SK-N-SH treated with all-trans-retinoic acid at 6 μM for 48 hours (cell line): ENCODE measurements at regions not wholly inside any gene's neighbourhood (a gene's known extent, or its start where the extent isn't known, plus 50 kb on each side); places are given as distances from the start of the nearest gene placed in this dataset.

Experiments
- ATAC-seq: fragments of 200-7000 bp; cut with Tn5 transposase; 3 replicates; pipeline ENCODE4 v1.9.1; 2020; ENCODE audit warnings: mild to moderate bottlenecking, moderate library complexity
- ARNTL ChIP-seq: fragments of 450-650 bp; formaldehyde crosslinking; IDR thresholded peaks from 2 replicates; pipeline ENCODE4 v1.5.0; 2020; ENCODE audit warnings: low read depth, mild to moderate bottlenecking, moderate library complexity, borderline replicate concordance
- BACH2 ChIP-seq: fragments of 250-450 bp; sonication (Bioruptor Pico); IDR thresholded peaks from 2 replicates; pipeline ENCODE4 v1.9.0; 2021; ENCODE audit warnings: mild to moderate bottlenecking, borderline replicate concordance
- CSDC2 ChIP-seq: fragments of 250-450 bp; sonication (Bioruptor Pico); IDR thresholded peaks from 2 replicates; pipeline ENCODE4 v1.5.0; 2020; ENCODE audit warnings: mild to moderate bottlenecking, moderate library complexity
- ESRRG ChIP-seq: fragments of 250-450 bp; sonication (Bioruptor Pico); IDR thresholded peaks from 2 replicates; pipeline ENCODE4 v1.6.1; 2021; ENCODE audit warnings: mild to moderate bottlenecking
- ISL1 ChIP-seq: fragments of 250-450 bp; sonication (Bioruptor Pico); IDR thresholded peaks from 2 replicates; pipeline ENCODE4 v2.1.2; 2022; ENCODE audit warnings: mild to moderate bottlenecking, moderate library complexity
- OSR1 ChIP-seq: fragments of 250-450 bp; sonication (Bioruptor Pico); IDR thresholded peaks from 2 replicates; pipeline ENCODE4 v1.8.0; 2022; ENCODE audit warnings: moderate library complexity, mild to moderate bottlenecking, inconsistent platforms
- PATZ1 ChIP-seq: fragments of 250-450 bp; sonication (Bioruptor Pico); IDR thresholded peaks from 2 replicates; pipeline ENCODE4 v1.8.0; 2020; ENCODE audit warnings: mild to moderate bottlenecking, moderate library complexity, borderline replicate concordance
- RARB ChIP-seq: fragments of 250-450 bp; sonication (Bioruptor Pico); IDR thresholded peaks from 2 replicates; pipeline ENCODE4 v1.8.0; 2021; ENCODE audit warnings: mild to moderate bottlenecking, moderate library complexity
- SNAI2 ChIP-seq: fragments of 250-450 bp; sonication (Bioruptor Pico); IDR thresholded peaks from 2 replicates; pipeline ENCODE4 v1.5.0; 2020; ENCODE audit warnings: mild to moderate bottlenecking, moderate library complexity
- ZFP3 ChIP-seq: fragments of 250-450 bp; sonication (Bioruptor Pico); IDR thresholded peaks from 2 replicates; pipeline ENCODE4 v1.5.0; 2020; ENCODE audit warnings: mild to moderate bottlenecking, moderate library complexity
- ZNF565 ChIP-seq: fragments of 450-650 bp; formaldehyde crosslinking; conservative IDR thresholded peaks from 2 replicates; pipeline ENCODE4 v1.5.0; 2020; ENCODE audit warnings: low read depth, mild to moderate bottlenecking, moderate library complexity
- ZNF70 ChIP-seq: fragments of 450-650 bp; formaldehyde crosslinking; IDR thresholded peaks from 2 replicates; pipeline ENCODE4 v1.5.0; 2020; ENCODE audit warnings: mild to moderate bottlenecking, moderate library complexity
- ZNF8 ChIP-seq: fragments of 450-650 bp; formaldehyde crosslinking; IDR thresholded peaks from 2 replicates; pipeline ENCODE4 v1.5.0; 2020; ENCODE audit warnings: mild to moderate bottlenecking, moderate library complexity
- TF ChIP-seq, protein P1 (sequence below): fragments of 250-450 bp; sonication (Bioruptor Pico); IDR thresholded peaks from 2 replicates; pipeline ENCODE4 v1.5.1; 2021; ENCODE audit warnings: mild to moderate bottlenecking, moderate library complexity
- TF ChIP-seq, protein P2 (sequence below): fragments of 250-450 bp; sonication (Bioruptor Pico); IDR thresholded peaks from 2 replicates; pipeline ENCODE4 v1.5.0; 2020; ENCODE audit warnings: mild to moderate bottlenecking, moderate library complexity

GRCh38 chr11:119853581-119854360, 124.8 kb upstream of the NECTIN1 start:
- no peak for ATAC-seq
- no peak for TF ChIP-seq ESRRG
- no peak for TF ChIP-seq ZFP3 (CRISPR knock-in tag)
- TF ChIP-seq ARNTL (CRISPR knock-in tag): no peak
- TF ChIP-seq RARB (CRISPR knock-in tag): no peak
- TF ChIP-seq, protein P1, sequence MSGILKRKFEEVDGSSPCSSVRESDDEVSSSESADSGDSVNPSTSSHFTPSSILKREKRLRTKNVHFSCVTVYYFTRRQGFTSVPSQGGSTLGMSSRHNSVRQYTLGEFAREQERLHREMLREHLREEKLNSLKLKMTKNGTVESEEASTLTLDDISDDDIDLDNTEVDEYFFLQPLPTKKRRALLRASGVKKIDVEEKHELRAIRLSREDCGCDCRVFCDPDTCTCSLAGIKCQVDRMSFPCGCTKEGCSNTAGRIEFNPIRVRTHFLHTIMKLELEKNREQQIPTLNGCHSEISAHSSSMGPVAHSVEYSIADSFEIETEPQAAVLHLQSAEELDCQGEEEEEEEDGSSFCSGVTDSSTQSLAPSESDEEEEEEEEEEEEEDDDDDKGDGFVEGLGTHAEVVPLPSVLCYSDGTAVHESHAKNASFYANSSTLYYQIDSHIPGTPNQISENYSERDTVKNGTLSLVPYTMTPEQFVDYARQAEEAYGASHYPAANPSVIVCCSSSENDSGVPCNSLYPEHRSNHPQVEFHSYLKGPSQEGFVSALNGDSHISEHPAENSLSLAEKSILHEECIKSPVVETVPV (CRISPR knock-in tag): no peak
- no peak for TF ChIP-seq SNAI2 (CRISPR knock-in tag)
- no peak for TF ChIP-seq ZNF565
- no peak for TF ChIP-seq PATZ1 (CRISPR knock-in tag)
- TF ChIP-seq, all 23 proteins: peak for 0

GRCh38 chr11:119852741-119853140, 123.7 kb upstream of the NECTIN1 start:
- TF ChIP-seq OSR1 (CRISPR knock-in tag) (no peak), BACH2 (CRISPR knock-in tag) (no peak), PATZ1 (CRISPR knock-in tag) (no peak), ZNF70 (CRISPR knock-in tag) (no peak), RARB (CRISPR knock-in tag) (no peak), ZNF8 (CRISPR knock-in tag) (no peak)
- TF ChIP-seq, protein P1 (CRISPR knock-in tag): no peak
- TF ChIP-seq, protein P2, sequence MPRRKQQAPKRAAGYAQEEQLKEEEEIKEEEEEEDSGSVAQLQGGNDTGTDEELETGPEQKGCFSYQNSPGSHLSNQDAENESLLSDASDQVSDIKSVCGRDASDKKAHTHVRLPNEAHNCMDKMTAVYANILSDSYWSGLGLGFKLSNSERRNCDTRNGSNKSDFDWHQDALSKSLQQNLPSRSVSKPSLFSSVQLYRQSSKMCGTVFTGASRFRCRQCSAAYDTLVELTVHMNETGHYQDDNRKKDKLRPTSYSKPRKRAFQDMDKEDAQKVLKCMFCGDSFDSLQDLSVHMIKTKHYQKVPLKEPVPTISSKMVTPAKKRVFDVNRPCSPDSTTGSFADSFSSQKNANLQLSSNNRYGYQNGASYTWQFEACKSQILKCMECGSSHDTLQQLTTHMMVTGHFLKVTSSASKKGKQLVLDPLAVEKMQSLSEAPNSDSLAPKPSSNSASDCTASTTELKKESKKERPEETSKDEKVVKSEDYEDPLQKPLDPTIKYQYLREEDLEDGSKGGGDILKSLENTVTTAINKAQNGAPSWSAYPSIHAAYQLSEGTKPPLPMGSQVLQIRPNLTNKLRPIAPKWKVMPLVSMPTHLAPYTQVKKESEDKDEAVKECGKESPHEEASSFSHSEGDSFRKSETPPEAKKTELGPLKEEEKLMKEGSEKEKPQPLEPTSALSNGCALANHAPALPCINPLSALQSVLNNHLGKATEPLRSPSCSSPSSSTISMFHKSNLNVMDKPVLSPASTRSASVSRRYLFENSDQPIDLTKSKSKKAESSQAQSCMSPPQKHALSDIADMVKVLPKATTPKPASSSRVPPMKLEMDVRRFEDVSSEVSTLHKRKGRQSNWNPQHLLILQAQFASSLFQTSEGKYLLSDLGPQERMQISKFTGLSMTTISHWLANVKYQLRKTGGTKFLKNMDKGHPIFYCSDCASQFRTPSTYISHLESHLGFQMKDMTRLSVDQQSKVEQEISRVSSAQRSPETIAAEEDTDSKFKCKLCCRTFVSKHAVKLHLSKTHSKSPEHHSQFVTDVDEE (CRISPR knock-in tag): no peak
- ATAC-seq: no peak

- ATAC-seq: no peak
- TF ChIP-seq, protein P1 (CRISPR knock-in tag): no peak
- TF ChIP-seq OSR1 (CRISPR knock-in tag) (no peak), ZNF565 (no peak), ZFP3 (CRISPR knock-in tag) (no peak), ISL1 (CRISPR knock-in tag) (no peak), CSDC2 (CRISPR knock-in tag) (no peak), PATZ1 (CRISPR knock-in tag) (no peak)
Observed at GRCh38 chr11:119850822-119851409, 121.9 kb upstream of the NECTIN1 start.
